HG03039 (cell line): ENCODE measurements at regions not wholly inside any gene's neighbourhood (a gene's known extent, or its start where the extent isn't known, plus 50 kb on each side); places are given as distances from the start of the nearest gene placed in this dataset.
A peak's percentile ranks its signal among the peaks of the same experiment; 100 is the strongest.

Source experiments
- ATAC-seq: cut with Tn5 transposase; IDR thresholded peaks from one replicate; pipeline ENCODE4 v1.9.1; 2021; ENCODE audit warnings: mild to moderate bottlenecking, moderate library complexity; ENCODE audit not compliant: unreplicated experiment

GRCh38 chr6:11366183-11366933, 133.9 kb upstream of the NEDD9 start:
- peak; percentile 69 for ATAC-seq

GRCh38 chr6:11364971-11365397, 132.5 kb upstream of the NEDD9 start:
- no peak for ATAC-seq

- no peak for ATAC-seq
Observed at GRCh38 chr6:11363881-11364576, 131.6 kb upstream of the NEDD9 start.

- no peak for ATAC-seq
Observed at GRCh38 chr6:11362564-11362963, 130.1 kb upstream of the NEDD9 start.

DNA sequence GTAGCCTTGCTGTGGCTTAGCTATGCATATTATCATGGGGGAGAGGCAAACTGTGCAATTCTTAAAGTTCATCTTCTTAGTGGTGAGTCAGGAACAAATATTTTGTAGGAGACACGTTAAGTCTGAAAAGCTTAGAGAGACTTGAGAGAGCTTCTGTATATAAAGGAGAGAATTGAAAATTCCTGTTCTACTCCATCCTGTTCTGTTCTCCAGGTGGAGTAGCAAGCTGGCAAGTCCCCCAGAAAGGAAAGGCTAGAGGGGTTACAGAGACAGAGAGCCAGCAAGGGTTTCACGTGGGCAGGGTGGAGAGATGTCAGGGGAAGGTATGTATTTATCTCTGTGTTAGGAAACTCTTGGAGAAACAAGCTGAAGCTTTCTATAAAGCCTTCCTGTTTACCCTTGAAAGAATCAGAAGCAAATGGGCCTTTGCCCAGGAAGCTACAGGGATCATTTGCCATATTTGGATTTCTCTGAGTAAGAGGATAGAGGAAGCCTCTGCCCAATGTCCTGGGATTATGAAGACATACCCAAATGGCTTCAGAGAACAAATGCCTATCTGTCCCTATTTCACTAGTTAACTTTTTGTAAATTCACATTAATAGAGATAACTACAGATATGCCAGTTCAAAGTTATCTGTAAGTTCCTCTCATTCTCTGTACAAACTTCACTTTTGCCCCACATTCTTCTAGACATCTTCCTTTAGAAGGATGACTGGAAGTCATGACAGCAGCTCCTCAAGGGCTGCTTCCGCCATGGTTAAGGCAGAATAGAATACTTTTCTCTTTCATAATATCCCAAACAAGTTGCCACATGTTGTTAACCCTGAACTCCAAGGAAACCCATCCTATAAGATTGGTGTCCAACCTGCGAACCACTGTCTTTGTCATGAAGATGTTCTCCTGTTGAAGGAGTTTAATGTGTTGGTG, 126.7 kb upstream of the NEDD9 start:
- ATAC-seq: no peak

GRCh38 chr6:11357285-11357684, 124.8 kb upstream of the NEDD9 start:
- ATAC-seq: no peak

GRCh38 chr6:11356404-11357155, 124.1 kb upstream of the NEDD9 start:
- no peak for ATAC-seq

DNA sequence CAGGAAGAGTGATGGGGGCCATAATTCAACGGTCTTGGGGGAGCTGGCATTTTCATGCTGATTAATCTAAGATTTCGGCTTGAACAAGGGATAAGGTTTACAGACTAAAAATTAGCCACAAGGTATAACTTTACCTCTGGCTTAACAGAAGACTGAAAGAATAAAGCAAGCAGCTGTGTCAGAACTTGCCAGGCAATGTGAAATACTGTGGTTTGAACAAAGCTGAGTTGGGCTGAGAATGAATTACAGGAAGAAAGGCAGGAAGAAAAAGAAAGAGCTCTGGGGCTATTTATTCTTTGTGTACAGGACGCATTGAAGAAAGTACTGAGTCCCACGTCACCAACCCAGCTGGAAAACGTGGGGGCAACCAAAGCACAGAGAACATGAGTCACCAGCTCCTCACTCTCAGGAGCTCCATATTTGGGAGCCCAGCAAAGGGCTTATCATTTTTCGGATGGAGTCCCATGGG, 121.5 kb upstream of the NEDD9 start:
- peak; percentile 46 for ATAC-seq

GRCh38 chr6:11350294-11350693, 117.8 kb upstream of the NEDD9 start:
- ATAC-seq: no peak

GRCh38 chr6:11349880-11350279, 117.4 kb upstream of the NEDD9 start:
- ATAC-seq: no peak

DNA sequence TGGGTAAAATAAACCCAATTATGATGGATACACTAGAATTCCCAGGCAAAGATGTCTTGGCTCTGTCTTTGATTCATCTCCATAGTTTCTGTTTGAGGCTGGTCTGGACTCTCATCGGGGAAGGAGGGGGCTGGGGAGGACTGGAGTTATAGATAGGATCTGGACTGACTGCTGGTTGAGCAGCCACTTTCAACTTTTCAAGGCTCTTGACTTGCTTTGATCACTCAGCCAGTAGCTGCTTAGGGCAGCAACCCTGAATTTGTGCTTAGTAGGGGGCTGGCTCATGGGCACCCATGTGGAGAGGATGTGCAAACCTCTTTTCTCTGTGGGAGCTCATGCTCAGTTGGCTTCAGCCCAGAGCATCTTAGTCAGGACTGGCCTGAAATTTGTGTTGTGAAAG, 114.0 kb upstream of the NEDD9 start:
- peak; percentile 41 for ATAC-seq

- ATAC-seq: no peak
Observed at GRCh38 chr6:11345536-11345935, 113.1 kb upstream of the NEDD9 start.

- no peak for ATAC-seq
Observed at GRCh38 chr6:11343963-11344723, 111.7 kb upstream of the NEDD9 start.

- ATAC-seq: no peak
Observed at GRCh38 chr6:11341867-11342266, 109.4 kb upstream of the NEDD9 start.

DNA sequence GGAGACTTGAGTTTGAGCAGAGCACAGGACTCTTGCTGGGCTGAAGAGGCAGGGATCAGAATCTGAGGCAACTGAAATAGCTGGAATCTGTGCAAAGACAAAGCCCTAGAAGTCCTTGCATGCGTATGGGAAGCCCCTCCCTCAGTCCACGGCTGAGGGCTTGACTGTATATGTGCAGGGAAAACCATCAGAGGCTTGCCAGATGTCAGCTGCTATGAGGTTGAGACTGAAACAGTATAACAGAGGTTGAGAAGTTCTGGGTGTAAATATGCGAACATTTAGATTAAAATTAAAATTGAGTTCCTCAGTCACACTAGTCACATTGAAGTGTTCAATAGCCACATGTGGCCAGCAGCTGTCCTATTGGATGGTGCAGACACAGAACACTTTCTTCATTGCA, 108.8 kb upstream of the NEDD9 start:
- ATAC-seq: no peak

DNA sequence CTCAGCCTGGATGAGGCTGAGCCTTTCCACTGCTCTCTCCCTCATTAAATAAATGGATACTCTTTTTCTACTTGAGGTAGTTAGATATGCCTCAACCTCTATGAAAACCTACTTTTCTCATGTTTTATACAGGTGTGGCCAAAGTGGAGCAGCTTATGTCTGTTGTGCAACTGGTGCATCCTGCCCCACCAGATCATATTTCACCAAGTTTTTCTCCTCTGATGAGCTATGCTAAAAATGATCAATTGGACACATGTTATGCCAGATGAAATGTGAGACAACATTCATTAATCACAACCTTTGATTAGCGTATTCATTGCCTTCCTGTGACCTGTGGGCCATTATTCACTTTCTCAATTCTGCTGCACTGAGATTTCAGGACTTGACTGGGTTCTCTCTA, 106.9 kb upstream of the NEDD9 start:
- no peak for ATAC-seq

DNA sequence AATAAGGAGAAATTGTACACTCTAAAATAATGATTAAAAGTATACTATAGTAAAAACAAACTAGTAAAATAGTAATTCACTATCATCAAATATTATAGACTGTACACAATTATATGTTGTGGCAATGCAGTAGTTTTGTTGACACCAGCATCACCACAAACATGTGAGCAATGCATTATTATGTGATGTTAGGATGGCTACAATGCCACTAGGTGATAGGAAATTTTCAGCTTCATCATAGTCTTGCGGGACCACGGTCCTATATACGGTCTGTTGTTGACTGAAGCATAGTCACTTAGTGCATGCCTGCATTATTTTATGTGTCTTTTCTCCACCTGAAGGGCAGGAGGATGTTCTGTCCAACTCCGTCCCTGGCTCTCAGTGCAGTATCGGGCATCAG, 104.8 kb upstream of the NEDD9 start:
- no peak for ATAC-seq

DNA sequence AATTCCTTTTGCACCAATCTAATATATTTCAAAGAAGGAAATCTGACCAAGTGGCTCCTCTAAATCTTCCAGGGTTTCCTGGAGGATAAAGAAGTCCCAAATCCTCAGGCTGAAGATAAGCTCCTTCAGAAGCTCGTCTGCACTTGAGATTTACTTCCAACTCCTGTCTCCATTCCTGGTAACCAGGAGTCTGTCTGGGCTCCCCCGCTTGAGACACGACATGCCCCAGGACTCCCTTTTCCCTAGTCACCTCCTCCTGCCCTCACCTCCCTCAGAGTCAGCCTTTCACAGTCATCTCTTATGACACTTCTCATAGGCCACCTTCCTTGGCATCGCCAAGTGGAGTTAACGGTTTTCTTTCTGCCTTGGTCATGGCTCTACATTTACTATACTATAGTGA, 103.4 kb upstream of the NEDD9 start:
- no peak for ATAC-seq

GRCh38 chr6:11333132-11333849, 100.8 kb upstream of the NEDD9 start:
- ATAC-seq: no peak
